ENCODE measurements at regions not wholly inside any gene's neighbourhood (a gene's known extent, or its start where the extent isn't known, plus 50 kb on each side); places are given as distances from the start of the nearest gene placed in this dataset.

DNA sequence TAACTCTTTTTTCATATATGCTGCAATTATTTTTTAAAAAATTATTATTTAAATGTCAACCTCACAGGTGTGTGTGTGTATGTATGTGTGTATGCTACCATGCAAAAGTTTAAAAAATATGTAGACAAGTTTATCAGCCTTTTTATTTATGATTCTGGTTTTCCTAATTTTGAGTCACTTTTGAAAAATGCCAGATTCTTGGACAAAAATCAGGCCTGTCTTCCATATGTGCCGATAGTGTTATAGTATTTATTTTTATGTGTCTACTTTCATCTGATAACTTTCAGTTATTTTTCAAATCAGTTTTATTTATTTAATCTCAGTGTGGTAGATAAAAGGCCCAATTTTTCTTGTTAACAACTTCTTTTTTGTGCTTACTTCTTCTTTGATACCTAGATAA, 176.2 kb downstream of the RDH14 start:
- no peak overlapping the region for H3K4me3 ChIP-seq (ENCODE audit: low read depth, low read length)
- no peaks in the 10 kb centered on the region for H3K36me3 ChIP-seq (ENCODE audit: insufficient read depth, low read length)

GRCh38 chr2:18381386-18381785, 179.1 kb downstream of the RDH14 start:
- Histone ChIP-seq H3K4me1 (ENCODE audit: control insufficient read depth, insufficient read depth, low read length, unreplicated experiment) (peaks cover 6% of the 10 kb centered on the region), H2AFZ (ENCODE audit: low read length, unreplicated experiment) (no peak overlapping the region), H3K27me3 (ENCODE audit: insufficient read depth, low read length) (no peaks in the 10 kb centered on the region), H3K79me2 (ENCODE audit: control insufficient read depth, insufficient read depth, low read length, unreplicated experiment) (no peaks in the 10 kb centered on the region), H3K36me3 (ENCODE audit: insufficient read depth, low read length) (no peaks in the 10 kb centered on the region), H3K4me3 (ENCODE audit: low read depth, low read length) (no peak overlapping the region), H3K27ac (ENCODE audit: low read depth, low read length) (no peak overlapping the region)

More for the DNA sequence above, 176.2 kb downstream of the RDH14 start:
- Histone ChIP-seq H3K79me2 (ENCODE audit: control insufficient read depth, insufficient read depth, low read length, unreplicated experiment) (no peaks in the 10 kb centered on the region), H3K27me3 (ENCODE audit: insufficient read depth, low read length) (no peaks in the 10 kb centered on the region), H2AFZ (ENCODE audit: low read length, unreplicated experiment) (no peak overlapping the region), H3K27ac (ENCODE audit: low read depth, low read length) (no peak overlapping the region), H3K4me1 (ENCODE audit: control insufficient read depth, insufficient read depth, low read length, unreplicated experiment) (peaks cover 6% of the 10 kb centered on the region)

DNA sequence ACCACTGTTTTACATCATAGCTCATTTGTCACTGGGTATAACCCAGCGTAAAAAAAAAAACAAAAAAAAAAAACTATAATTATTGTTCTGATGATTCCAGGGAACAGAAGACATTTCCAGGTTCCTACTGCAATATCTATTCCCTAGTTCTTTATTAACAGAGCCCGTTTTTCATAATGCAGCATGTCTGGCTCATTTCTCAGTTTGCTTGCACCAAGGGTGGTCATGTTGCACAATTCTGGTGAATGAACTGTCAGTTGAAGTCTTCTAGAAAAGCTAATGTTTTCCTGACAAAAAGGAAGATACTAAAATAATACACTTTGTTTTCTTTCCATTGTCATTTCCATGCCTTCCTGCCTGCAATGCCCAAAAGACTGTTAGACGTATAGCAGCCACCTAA, 180.1 kb downstream of the RDH14 start:
- no peaks in the 10 kb centered on the region for H3K79me2 ChIP-seq (ENCODE audit: control insufficient read depth, insufficient read depth, low read length, unreplicated experiment)
- H3K4me3 ChIP-seq (ENCODE audit: low read depth, low read length), result no peak overlapping the region

DNA sequence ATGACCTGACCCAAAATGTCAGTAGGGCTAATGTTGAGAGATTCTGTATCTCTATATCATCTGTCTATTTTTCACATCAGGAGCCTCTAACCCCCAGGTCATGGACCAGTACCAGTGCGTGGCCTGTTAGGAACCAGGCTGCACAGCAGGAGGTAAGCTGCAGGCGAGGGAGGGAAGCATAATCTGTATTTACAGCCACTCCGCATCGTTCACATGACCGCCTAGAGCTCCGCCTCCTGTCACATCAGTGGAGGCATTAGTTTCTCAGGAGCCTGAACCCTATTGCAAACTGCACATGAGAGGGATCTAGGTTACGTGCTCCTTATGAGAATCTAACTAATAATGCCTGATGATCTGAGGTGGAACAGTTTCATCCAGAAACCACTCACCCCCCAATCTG, 180.6 kb downstream of the RDH14 start:
- Histone ChIP-seq H2AFZ (ENCODE audit: low read length, unreplicated experiment) (no peak overlapping the region), H3K27me3 (ENCODE audit: insufficient read depth, low read length) (no peaks in the 10 kb centered on the region), H3K79me2 (ENCODE audit: control insufficient read depth, insufficient read depth, low read length, unreplicated experiment) (no peaks in the 10 kb centered on the region), H3K36me3 (ENCODE audit: insufficient read depth, low read length) (no peaks in the 10 kb centered on the region), H3K4me3 (ENCODE audit: low read depth, low read length) (no peak overlapping the region), H3K27ac (ENCODE audit: low read depth, low read length) (no peak overlapping the region), H3K4me1 (ENCODE audit: control insufficient read depth, insufficient read depth, low read length, unreplicated experiment) (peaks cover 6% of the 10 kb centered on the region)

More for the DNA sequence above, 180.1 kb downstream of the RDH14 start:
- Histone ChIP-seq H3K36me3 (ENCODE audit: insufficient read depth, low read length) (no peaks in the 10 kb centered on the region), H3K27ac (ENCODE audit: low read depth, low read length) (no peak overlapping the region), H3K4me1 (ENCODE audit: control insufficient read depth, insufficient read depth, low read length, unreplicated experiment) (peaks cover 6% of the 10 kb centered on the region), H2AFZ (ENCODE audit: low read length, unreplicated experiment) (no peak overlapping the region), H3K27me3 (ENCODE audit: insufficient read depth, low read length) (no peaks in the 10 kb centered on the region)

GRCh38 chr2:18378020-18378653, 182.3 kb downstream of the RDH14 start:
- no peaks in the 10 kb centered on the region for H3K27me3 ChIP-seq (ENCODE audit: insufficient read depth, low read length)
- H3K4me1 ChIP-seq (ENCODE audit: control insufficient read depth, insufficient read depth, low read length, unreplicated experiment), result no peaks in the 10 kb centered on the region
- no peak overlapping the region for H3K27ac ChIP-seq (ENCODE audit: low read depth, low read length)
- no peak overlapping the region for H2AFZ ChIP-seq (ENCODE audit: low read length, unreplicated experiment)
- no peak overlapping the region for H3K4me3 ChIP-seq (ENCODE audit: low read depth, low read length)
- H3K36me3 ChIP-seq (ENCODE audit: insufficient read depth, low read length), result no peaks in the 10 kb centered on the region
- H3K79me2 ChIP-seq (ENCODE audit: control insufficient read depth, insufficient read depth, low read length, unreplicated experiment), result no peaks in the 10 kb centered on the region

- Histone ChIP-seq H3K36me3 (ENCODE audit: insufficient read depth, low read length) (no peaks in the 10 kb centered on the region), H3K27me3 (ENCODE audit: insufficient read depth, low read length) (no peaks in the 10 kb centered on the region), H2AFZ (ENCODE audit: low read length, unreplicated experiment) (no peak overlapping the region), H3K4me3 (ENCODE audit: low read depth, low read length) (no peak overlapping the region), H3K27ac (ENCODE audit: low read depth, low read length) (no peak overlapping the region), H3K4me1 (ENCODE audit: control insufficient read depth, insufficient read depth, low read length, unreplicated experiment) (no peaks in the 10 kb centered on the region), H3K79me2 (ENCODE audit: control insufficient read depth, insufficient read depth, low read length, unreplicated experiment) (no peaks in the 10 kb centered on the region)
Observed at GRCh38 chr2:18376936-18377335, 183.5 kb downstream of the RDH14 start.

GRCh38 chr2:18373664-18374063, 186.8 kb downstream of the RDH14 start:
- Histone ChIP-seq H3K79me2 (ENCODE audit: control insufficient read depth, insufficient read depth, low read length, unreplicated experiment) (no peaks in the 10 kb centered on the region), H3K36me3 (ENCODE audit: insufficient read depth, low read length) (no peaks in the 10 kb centered on the region), H3K4me3 (ENCODE audit: low read depth, low read length) (no peak overlapping the region), H3K27me3 (ENCODE audit: insufficient read depth, low read length) (no peaks in the 10 kb centered on the region), H2AFZ (ENCODE audit: low read length, unreplicated experiment) (no peak overlapping the region), H3K4me1 (ENCODE audit: control insufficient read depth, insufficient read depth, low read length, unreplicated experiment) (peaks cover 15% of the 10 kb centered on the region), H3K27ac (ENCODE audit: low read depth, low read length) (no peak overlapping the region)

GRCh38 chr2:18373081-18373480, 187.4 kb downstream of the RDH14 start:
- Histone ChIP-seq H3K4me1 (ENCODE audit: control insufficient read depth, insufficient read depth, low read length, unreplicated experiment) (peaks cover 15% of the 10 kb centered on the region), H3K36me3 (ENCODE audit: insufficient read depth, low read length) (no peaks in the 10 kb centered on the region), H2AFZ (ENCODE audit: low read length, unreplicated experiment) (no peak overlapping the region), H3K4me3 (ENCODE audit: low read depth, low read length) (no peak overlapping the region), H3K27ac (ENCODE audit: low read depth, low read length) (no peak overlapping the region), H3K27me3 (ENCODE audit: insufficient read depth, low read length) (no peaks in the 10 kb centered on the region), H3K79me2 (ENCODE audit: control insufficient read depth, insufficient read depth, low read length, unreplicated experiment) (no peaks in the 10 kb centered on the region)

GRCh38 chr2:18372641-18373040, 187.8 kb downstream of the RDH14 start:
- Histone ChIP-seq H3K27ac (ENCODE audit: low read depth, low read length) (no peak overlapping the region), H3K79me2 (ENCODE audit: control insufficient read depth, insufficient read depth, low read length, unreplicated experiment) (no peaks in the 10 kb centered on the region), H3K4me1 (ENCODE audit: control insufficient read depth, insufficient read depth, low read length, unreplicated experiment) (peaks cover 15% of the 10 kb centered on the region), H3K27me3 (ENCODE audit: insufficient read depth, low read length) (no peaks in the 10 kb centered on the region), H2AFZ (ENCODE audit: low read length, unreplicated experiment) (no peak overlapping the region), H3K36me3 (ENCODE audit: insufficient read depth, low read length) (no peaks in the 10 kb centered on the region), H3K4me3 (ENCODE audit: low read depth, low read length) (no peak overlapping the region)

DNA sequence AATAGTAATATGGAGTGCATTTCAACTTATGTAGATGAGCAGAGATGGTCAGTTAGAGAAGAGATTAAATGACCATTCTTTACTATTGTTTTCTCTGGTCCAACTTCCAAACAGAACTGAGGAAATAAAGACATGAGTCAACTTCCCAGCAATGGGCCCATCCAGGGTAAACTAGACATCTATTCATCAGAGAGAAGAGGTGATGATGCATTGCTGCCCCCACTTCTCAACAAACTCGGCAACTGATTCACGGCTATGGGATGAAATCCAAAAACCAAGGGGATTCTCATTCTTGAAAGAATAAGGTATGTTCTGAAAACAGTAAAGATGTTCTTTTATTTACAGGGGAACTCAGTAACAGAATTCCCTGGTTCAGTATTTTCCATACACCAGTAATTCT, 190.7 kb downstream of the RDH14 start:
- Histone ChIP-seq H3K4me3 (ENCODE audit: low read depth, low read length) (no peak overlapping the region), H3K36me3 (ENCODE audit: insufficient read depth, low read length) (no peaks in the 10 kb centered on the region), H2AFZ (ENCODE audit: low read length, unreplicated experiment) (no peak overlapping the region), H3K27ac (ENCODE audit: low read depth, low read length) (no peak overlapping the region), H3K79me2 (ENCODE audit: control insufficient read depth, insufficient read depth, low read length, unreplicated experiment) (no peaks in the 10 kb centered on the region), H3K27me3 (ENCODE audit: insufficient read depth, low read length) (no peaks in the 10 kb centered on the region), H3K4me1 (ENCODE audit: control insufficient read depth, insufficient read depth, low read length, unreplicated experiment) (peaks cover 15% of the 10 kb centered on the region)

- no peaks in the 10 kb centered on the region for H3K79me2 ChIP-seq (ENCODE audit: control insufficient read depth, insufficient read depth, low read length, unreplicated experiment)
- H3K4me1 ChIP-seq (ENCODE audit: control insufficient read depth, insufficient read depth, low read length, unreplicated experiment), result peaks cover 22% of the 10 kb centered on the region
- H3K4me3 ChIP-seq (ENCODE audit: low read depth, low read length), result no peak overlapping the region
- no peaks in the 10 kb centered on the region for H3K27me3 ChIP-seq (ENCODE audit: insufficient read depth, low read length)
- H2AFZ ChIP-seq (ENCODE audit: low read length, unreplicated experiment), result no peak overlapping the region
- H3K27ac ChIP-seq (ENCODE audit: low read depth, low read length), result no peak overlapping the region
- H3K36me3 ChIP-seq (ENCODE audit: insufficient read depth, low read length), result no peaks in the 10 kb centered on the region
Observed at GRCh38 chr2:18368008-18368407, 192.4 kb downstream of the RDH14 start.
